GM21576 (cell line): ENCODE measurements at regions not wholly inside any gene's neighbourhood (a gene's known extent, or its start where the extent isn't known, plus 50 kb on each side); places are given as distances from the start of the nearest gene placed in this dataset.
"Not testable (repeated sequence)": the region's sequence is repeated elsewhere in the genome, so short reads cannot be mapped to it uniquely, and the experiment has no call there.

Source experiments
- ATAC-seq: cut with Tn5 transposase; IDR thresholded peaks from one replicate; pipeline ENCODE4 v1.9.1; 2021; ENCODE audit warnings: mild to moderate bottlenecking, moderate library complexity; ENCODE audit not compliant: unreplicated experiment

GRCh38 chr2:22035361-22035830, 911.6 kb downstream of the TDRD15 start:
- no peak for ATAC-seq

GRCh38 chr2:22037274-22037673, 913.5 kb downstream of the TDRD15 start:
- ATAC-seq = no peak

DNA sequence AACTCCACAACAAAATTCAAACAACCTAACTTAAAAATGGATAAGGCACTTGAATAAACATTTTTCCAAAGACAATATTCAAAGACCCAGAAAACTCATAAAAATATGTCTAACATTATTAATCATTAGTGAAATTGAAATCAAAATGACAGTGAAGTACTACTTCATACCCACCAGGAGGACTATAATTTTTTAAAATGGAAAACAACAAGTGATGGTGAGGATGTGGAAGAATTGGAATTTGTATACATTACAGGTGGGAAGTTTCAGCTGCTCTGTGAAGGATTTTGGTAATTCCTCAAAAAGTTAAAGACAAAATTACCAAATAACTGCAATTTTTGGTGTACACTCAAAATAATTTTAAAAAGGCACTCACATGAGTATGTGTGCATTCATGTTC, 920.0 kb downstream of the TDRD15 start:
- ATAC-seq = no peak

DNA sequence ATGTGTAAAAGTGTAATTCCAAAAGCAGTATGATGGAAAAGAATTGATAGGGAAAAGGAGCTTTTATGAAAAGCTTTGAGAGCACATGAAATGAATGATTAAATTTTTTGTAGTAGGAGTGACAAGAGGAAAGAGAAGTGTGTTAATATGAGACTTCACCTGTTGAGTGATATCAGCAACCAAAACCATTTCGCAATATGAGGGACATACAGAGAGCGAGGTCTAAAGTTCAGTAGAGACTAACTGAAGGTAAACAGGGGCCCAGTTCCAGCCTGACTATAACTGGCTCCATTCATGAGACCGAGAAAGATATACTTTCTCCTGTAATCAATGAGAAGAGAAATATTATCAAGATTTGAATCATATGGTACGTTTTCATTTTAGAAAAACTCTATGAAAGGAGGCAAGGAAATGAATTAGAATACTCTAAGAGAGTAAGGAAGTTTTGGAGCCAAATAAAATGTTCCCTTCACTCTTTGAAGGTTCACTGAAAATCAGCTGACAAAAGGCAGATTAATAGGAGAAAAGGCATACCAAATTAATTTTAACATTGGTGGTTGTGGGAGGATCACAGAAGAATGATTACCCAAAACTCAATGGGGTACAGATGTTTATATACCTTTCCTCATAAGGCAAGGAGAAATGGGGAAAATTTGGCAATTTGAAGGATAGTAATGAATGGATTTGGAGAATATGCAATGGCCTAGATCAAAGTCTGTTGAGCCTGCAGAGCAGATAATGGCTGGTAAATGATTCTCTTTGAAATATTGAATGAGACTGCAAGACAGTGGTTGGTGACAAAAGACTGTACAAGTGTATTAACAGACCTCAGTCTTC, 932.2 kb downstream of the TDRD15 start:
- ATAC-seq = no peak

DNA sequence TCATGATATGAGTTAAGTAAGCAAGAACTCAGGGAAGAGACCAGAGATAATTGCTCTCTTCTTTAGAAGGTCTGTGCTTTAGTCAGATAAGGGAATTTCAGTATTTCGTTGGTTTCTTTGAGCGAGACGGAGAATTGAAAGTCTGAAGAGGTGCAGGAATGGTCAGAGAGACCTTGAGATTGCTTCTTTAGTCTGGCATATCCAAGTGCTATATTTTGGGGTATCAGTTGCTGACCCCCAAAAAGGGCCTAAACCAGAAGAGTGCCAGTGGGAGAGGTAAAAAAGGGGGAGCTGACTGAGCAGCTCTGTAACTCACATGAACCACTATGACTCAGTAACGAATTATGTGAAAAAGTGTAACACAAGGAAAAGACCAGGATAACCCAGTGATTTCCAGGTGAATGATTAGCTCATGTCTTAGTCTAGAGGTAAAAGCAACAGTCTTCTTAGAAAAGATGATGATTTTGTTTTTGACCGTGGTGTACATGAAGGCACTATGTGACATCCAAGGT, 932.9 kb downstream of the TDRD15 start:
- no peak for ATAC-seq

DNA sequence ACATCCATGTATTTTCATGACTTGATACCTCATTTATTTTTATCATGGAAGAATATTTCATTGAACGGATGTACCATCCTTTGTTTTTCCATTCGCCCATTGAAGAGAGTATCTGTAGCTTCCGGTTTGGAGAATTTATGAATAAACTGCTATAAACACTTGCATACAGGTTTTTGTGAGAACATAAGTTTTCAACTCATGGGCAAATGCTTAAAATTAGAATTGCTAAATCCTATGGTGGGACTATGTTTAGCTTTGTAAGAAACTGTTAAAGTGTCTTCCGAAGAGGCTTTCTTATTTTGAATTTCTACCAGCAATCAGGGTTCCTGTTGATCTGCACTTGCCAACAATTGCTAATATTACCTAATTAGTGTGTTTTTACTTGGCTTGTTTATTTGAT, 938.9 kb downstream of the TDRD15 start:
- no peak for ATAC-seq

DNA sequence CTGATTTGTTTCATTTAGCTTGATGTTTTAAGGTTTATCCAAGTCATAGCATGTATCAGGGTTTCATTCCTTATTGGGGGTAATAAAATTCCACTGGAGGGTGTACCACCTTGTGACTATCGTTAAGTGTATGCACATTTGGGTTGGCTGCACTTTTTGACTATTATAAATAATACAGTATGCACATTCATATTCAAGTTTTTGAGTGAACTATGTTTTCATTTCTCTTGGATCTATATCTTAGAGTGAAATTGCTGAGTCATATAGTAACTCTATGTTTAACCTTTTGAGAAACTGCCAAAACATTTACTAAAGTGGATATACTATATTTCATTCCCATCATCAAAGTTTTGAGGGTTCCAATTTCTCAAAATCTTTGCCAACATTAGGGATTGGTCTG, 952.7 kb downstream of the TDRD15 start:
- no peak for ATAC-seq

DNA sequence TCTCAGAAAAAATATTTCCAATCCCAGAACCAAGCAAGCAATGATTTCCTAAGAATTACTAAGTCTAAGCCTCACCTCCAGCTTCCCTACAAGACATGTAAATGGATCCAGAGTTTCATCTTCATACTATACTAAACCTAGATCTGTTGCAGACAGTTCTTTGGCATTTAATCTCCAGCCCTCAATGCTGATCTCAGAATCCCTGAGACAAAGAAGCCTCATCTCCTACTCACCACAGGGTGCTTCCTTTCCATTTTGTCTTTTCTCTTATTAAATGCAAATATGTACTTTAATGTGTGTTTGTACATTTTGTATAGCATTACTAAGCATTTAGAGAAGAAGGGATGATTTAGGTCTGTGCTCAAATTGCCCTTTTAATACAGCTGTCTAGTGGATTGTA, 954.9 kb downstream of the TDRD15 start:
- no peak for ATAC-seq

- ATAC-seq = no peak
Measured at GRCh38 chr2:22079583-22079982, 955.8 kb downstream of the TDRD15 start.

DNA sequence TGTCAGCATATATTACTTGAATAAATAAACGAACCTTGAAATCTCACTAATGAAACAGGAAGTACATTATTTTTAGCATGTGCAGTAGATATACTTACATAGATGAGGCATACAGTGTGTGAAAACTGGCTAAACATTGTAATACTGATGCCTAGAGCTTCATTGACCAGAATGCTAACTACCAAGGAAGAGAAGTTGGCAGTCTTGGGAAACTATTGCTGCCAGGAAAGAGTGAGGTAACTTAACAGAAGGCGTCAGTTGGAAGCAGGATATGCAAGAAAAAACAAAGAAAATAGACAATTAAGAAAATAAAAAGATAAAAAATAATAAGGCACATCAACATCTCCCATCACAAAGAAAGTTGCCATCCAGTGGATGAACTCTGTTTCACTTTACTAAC, 963.0 kb downstream of the TDRD15 start:
- ATAC-seq = no peak

DNA sequence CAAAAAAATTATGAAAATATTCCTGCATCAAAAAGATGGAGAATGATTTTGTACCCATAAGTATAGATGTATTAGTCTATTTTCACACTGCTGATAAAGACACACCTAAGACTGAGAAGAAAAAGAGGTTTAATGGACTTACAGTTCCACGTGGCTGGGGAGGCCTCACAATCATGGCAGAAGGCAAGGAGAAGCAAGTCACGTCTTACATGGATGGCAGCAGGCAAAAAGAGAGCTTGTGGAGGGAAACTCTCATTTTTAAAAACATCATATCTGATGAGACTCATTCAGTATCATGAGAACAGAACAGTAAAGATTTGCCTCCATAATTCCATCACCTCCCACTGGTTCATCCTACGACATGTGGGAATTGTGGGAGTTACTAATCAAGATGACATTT, 979.8 kb downstream of the TDRD15 start:
- ATAC-seq = not testable (repeated sequence)

DNA sequence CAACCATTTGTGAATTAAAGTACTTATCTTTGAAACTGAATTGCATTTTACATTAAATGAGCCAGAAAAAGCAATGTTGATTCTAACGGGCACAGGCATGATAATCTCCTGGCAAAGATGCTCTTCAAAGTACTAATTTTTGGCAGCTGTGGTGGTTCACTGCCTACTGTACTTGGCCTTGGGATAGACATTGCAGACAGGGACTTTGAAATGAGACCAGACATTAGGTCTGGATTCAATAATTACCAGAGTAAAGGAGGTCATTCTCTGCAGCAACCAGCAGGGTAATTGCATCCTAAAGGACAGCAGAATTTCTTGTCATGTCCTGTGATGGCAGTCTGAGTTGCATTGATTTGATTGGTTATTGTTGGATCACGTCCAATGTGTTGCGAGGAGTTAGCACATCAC, 986.5 kb downstream of the TDRD15 start:
- ATAC-seq = no peak

- no peak for ATAC-seq
Measured at GRCh38 chr2:22124003-22124402, 1000.2 kb downstream of the TDRD15 start.

GRCh38 chr2:22126106-22126505, 1002.3 kb downstream of the TDRD15 start:
- no peak for ATAC-seq

GRCh38 chr2:22126978-22127377, 1003.2 kb downstream of the TDRD15 start:
- ATAC-seq = no peak

DNA sequence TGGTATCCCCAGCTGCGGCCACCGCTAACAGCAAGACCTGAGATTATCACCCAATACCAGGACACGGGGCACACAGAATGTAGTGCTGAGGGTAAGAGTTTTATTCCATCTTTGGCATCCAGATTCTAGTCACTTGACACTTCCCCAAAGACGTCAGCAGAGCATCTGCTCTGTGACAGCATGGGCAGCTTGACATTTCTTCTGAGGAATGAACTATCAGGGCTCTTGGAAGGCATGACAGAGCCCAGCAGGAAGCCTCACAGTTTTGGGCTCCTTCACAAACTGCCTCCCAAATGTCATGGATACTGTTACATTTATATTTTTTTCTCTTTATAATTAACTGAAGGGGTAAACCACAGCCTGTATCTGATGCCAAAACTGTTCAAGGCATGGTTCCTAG, 1010.7 kb downstream of the TDRD15 start:
- no peak for ATAC-seq

- no peak for ATAC-seq
Measured at GRCh38 chr2:22136446-22136845, 1012.7 kb downstream of the TDRD15 start.

GRCh38 chr2:22143840-22144239, 1020.1 kb downstream of the TDRD15 start:
- ATAC-seq = no peak

DNA sequence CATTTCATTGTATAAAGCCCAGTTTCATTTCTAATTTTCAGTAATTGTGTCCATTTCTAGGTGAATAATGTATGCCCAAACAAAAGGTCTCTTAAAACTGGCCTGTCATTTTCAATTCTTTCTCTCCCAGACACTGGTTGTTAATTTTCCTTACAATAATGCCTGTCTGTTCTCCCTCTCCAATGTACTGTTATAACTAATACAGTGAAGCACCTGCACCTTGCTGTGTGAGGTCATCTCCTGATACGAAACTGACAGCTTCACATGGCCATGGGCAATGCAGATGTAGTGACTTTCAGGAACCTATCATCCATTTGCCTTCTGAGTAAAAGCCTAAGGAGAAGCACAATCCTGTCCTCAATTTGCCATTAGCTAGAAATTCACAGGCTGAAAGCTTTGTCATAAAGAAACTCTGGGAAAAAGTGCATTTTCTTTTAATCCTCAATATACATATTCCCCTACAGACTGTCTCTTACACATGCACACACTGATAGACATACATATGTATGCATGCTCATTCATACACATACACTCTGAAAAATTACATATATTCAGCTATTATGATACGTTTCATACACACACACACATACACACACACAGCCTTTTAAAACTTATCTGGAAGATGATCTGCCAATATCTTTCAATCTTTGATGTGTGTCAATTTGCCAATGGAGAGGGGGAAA, 1030.3 kb downstream of the TDRD15 start:
- no peak for ATAC-seq

GRCh38 chr2:22156661-22157060, 1032.9 kb downstream of the TDRD15 start:
- not testable (repeated sequence) for ATAC-seq

DNA sequence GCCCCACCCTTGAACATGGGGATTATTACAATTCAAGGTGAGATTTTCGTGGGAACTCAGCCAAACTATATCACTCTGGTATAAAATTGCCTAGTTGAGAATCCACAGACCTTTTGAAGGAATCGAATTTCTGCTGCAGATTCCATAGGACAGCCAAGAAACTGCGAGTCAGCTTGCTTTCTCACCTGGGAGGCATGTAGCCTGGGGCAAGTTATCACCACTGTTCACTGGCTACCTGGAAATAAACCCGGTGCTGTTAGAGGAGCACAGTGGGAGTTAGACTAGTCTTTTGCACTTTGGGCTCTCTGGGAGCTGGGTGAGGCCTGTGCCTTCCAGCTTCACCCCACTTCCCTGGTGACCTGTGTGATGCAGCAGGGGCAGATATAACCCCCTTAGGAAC, 1043.5 kb downstream of the TDRD15 start:
- no peak for ATAC-seq

DNA sequence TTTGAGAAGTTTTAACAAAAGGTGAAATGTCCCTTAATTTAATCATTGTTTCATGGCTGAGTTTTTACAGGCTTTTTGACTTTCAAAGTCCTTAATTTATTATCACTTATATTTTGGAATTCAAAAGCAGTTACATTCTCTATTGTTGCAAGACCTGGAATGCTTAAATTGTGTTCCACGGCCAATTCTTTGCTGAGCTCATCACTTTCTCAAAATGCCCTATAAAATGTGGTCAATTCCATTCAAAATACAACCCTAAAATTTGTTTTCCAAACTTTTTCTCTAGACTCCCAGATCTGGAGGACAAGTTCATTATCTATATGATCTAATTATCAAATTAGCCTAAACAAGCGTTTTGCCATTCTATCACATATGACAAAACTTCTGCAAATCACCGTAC, 1051.2 kb downstream of the TDRD15 start:
- ATAC-seq = no peak
